ENCODE measurements at regions not wholly inside any gene's neighbourhood (a gene's known extent, or its start where the extent isn't known, plus 50 kb on each side); places are given as distances from the start of the nearest gene placed in this dataset.
"Not testable (repeated sequence)": the region's sequence is repeated elsewhere in the genome, so short reads cannot be mapped to it uniquely, and the experiment has no call there.

DNA sequence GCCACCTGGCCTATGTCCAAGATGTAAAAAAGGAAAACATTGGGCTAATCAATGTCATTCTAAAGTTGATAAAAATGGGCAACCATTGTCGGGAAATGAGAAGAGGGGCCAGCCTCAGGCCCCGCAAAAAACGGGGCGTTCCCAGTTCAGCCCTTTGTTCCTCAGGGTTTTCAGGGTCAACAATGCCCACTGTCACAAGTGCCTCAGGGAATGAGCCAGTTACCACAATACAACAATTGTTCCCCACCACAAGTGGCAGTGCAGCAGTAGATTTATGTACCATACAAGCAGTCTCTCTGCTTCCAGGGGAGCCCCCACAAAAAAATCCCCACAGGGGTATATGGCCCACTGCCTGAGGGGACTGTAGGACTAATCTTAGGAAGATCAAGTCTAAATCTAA is 112.5 kb downstream of the ZNF486 start:
- no peak for DNase-seq (ENCODE audit: low spot score)
- TF ChIP-seq, protein P1, sequence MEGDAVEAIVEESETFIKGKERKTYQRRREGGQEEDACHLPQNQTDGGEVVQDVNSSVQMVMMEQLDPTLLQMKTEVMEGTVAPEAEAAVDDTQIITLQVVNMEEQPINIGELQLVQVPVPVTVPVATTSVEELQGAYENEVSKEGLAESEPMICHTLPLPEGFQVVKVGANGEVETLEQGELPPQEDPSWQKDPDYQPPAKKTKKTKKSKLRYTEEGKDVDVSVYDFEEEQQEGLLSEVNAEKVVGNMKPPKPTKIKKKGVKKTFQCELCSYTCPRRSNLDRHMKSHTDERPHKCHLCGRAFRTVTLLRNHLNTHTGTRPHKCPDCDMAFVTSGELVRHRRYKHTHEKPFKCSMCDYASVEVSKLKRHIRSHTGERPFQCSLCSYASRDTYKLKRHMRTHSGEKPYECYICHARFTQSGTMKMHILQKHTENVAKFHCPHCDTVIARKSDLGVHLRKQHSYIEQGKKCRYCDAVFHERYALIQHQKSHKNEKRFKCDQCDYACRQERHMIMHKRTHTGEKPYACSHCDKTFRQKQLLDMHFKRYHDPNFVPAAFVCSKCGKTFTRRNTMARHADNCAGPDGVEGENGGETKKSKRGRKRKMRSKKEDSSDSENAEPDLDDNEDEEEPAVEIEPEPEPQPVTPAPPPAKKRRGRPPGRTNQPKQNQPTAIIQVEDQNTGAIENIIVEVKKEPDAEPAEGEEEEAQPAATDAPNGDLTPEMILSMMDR (IDR thresholded peaks at IDR 0.05; ENCODE audit: borderline replicate concordance, control extremely low read depth, extremely low read depth, insufficient read depth, missing control alignments) = no peak
- in situ Hi-C loops (cut with MboI; ENCODE audit: low sequenced_read_pairs, unreplicated experiment) = loop anchor here (25.0 kb wide), 1 partner anchor 742 kb away; the partner anchor contains the start of genes CILP2 and YJEFN3

- in situ Hi-C loops (cut with MboI; ENCODE audit: low sequenced_read_pairs, unreplicated experiment) = loop anchor here (25.0 kb wide), 1 partner anchor 741 kb away; the partner anchor contains the start of genes CILP2 and YJEFN3
- TF ChIP-seq, protein P1 (IDR thresholded peaks at IDR 0.05; ENCODE audit: borderline replicate concordance, control extremely low read depth, extremely low read depth, insufficient read depth, missing control alignments) = peak; percentile 38
- peak; percentile 14 for DNase-seq (ENCODE audit: low spot score)
Measured at GRCh38 chr19:20278342-20278741, 111.3 kb downstream of the ZNF486 start.

GRCh38 chr19:20276732-20277082 is 109.7 kb downstream of the ZNF486 start:
- in situ Hi-C loops (cut with MboI; ENCODE audit: low sequenced_read_pairs, unreplicated experiment) = loop anchor here (25.0 kb wide), 1 partner anchor 739 kb away; the partner anchor contains the start of genes CILP2 and YJEFN3
- DNase-seq (ENCODE audit: low spot score) = not testable (repeated sequence)

- TF ChIP-seq, protein P1 (IDR thresholded peaks at IDR 0.05; ENCODE audit: borderline replicate concordance, control extremely low read depth, extremely low read depth, insufficient read depth, missing control alignments) = no peak
- in situ Hi-C loops (cut with MboI; ENCODE audit: low sequenced_read_pairs, unreplicated experiment) = loop anchor here (25.0 kb wide), 1 partner anchor 739 kb away; the partner anchor contains the start of genes CILP2 and YJEFN3
- DNase-seq (ENCODE audit: low spot score) = no peak
Measured at GRCh38 chr19:20276011-20276731, 109.2 kb downstream of the ZNF486 start.

DNA sequence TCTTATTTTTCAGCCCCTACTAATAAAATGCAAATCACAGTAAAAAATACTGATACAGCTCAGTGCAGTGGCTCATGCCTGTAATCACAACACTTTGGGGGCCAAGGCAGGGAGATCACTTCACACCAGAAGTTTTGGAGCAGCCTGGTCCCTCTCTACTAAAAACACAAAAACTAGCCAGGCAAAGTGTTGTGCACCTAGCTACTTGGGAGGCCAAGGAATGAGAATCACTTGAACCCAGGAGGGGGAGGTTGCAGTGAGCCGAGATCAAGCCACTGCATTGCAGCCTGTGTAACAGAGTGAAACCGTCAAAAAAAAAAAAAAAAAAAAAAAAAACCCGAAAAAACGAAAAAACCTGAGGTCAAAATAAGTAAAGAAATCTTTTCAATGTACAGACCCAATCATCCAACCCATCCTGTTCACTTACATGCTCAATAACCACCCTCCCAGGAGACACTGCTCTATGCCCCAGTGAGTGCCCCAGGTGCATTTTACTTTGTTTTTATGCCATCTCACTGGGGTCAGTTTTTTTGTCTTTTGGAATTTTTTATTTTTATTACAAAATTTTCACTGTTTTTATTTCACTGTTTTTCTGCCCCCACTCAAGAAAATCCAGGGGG is 107.0 kb downstream of the ZNF486 start:
- in situ Hi-C loops (cut with MboI; ENCODE audit: low sequenced_read_pairs, unreplicated experiment) = no loop called here
- TF ChIP-seq, protein P1 (IDR thresholded peaks at IDR 0.05; ENCODE audit: borderline replicate concordance, control extremely low read depth, extremely low read depth, insufficient read depth, missing control alignments) = no peak
- no peak for DNase-seq (ENCODE audit: low spot score)

DNA sequence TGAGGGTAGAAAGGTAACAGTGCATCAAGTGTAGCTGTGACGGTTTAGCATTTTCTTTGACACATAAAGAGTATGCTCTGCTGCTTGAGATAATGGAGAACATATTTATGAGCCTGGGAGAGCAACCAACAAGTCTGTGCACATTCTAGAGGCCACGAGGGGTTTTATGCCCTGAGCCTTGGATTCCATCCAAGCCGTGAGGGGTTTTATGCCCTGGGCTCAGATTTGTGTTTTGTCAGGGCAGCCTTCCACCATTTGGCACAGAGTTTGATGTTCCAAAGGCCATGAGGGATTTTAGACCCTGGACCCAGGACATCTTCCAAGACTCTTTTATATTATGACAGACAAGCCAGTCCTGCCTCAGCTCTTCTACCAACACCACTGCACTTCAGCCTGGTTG is 106.4 kb downstream of the ZNF486 start:
- TF ChIP-seq, protein P1 (IDR thresholded peaks at IDR 0.05; ENCODE audit: borderline replicate concordance, control extremely low read depth, extremely low read depth, insufficient read depth, missing control alignments) = no peak
- in situ Hi-C loops (cut with MboI; ENCODE audit: low sequenced_read_pairs, unreplicated experiment) = no loop called here
- DNase-seq (ENCODE audit: low spot score) = no peak

DNA sequence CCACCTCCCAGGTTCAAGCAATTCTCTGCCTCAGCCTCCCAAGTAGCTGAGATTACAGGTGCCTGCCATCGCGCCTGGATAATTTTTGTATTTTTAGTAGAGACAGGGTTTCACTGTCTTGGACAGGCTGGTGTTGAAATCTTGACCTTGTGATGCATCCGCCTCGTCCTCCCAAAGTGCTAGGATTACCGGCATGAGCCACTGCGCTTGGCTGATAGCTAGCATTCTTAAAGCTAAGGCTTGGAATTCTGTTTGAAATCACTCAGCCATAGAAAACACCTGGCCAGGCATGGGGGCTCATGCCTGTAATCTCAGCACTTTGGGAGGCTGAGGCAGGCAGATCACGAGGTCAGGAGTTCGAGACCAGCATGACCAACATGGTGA is 105.6 kb downstream of the ZNF486 start:
- in situ Hi-C loops (cut with MboI; ENCODE audit: low sequenced_read_pairs, unreplicated experiment); DNase-seq (ENCODE audit: low spot score): not testable (repeated sequence)

DNA sequence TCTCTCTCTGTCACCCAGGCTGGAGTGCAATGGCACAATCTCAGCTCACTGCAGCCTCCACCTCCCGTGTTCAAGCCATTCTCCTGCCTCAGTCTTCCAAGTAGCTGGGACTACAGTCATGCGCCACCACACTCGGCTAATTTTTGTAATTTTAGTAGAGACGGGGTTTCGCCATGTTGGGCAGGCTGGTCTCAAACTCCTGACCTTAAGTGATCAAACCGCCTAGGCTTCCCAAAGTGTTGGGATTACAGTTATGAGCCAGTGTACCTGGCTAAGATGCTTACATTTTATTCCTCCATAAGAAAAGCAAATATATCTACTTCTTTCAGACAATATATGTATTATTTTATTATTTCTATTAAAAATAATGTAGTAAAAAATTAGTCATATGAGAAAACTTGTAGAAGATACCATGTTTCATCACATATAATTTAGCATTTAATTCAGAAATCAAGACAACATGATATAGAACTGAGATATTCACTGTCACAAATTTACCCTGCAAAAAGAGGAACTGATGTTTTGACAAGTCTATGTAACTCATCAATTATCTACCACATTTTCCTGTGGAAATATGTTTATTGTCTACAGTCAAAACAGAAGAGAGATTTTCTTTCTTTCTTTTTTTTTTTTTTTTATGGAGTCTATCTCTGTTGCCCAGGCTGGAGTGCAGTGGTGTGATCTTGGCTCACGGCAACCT is 105.1 kb downstream of the ZNF486 start:
- DNase-seq (ENCODE audit: low spot score); in situ Hi-C loops (cut with MboI; ENCODE audit: low sequenced_read_pairs, unreplicated experiment): not testable (repeated sequence)

All from GM13976 (cell line).